Caco-2 (cell line): ENCODE measurements at regions not wholly inside any gene's neighbourhood (a gene's known extent, or its start where the extent isn't known, plus 50 kb on each side); places are given as distances from the start of the nearest gene placed in this dataset.

ENCODE experiments used
- BruUV-seq: library from RNA; stranded (reverse); fragments of 400-500 nt; replicated peaks from 2 replicates; lab custom pipeline; 2021; lab: Mats Ljungman, UMichigan
- CTCF ChIA-PET: fragments of 300-600 bp; sonication (Branson Sonifier 250); formaldehyde crosslinking; loops from one replicate; lab custom pipeline; 2022; ENCODE audit warnings: antibody characterized with exemption; lab: Charles Lee
- POLR2A ChIA-PET: fragments of 300-600 bp; sonication (Branson Sonifier 250); formaldehyde crosslinking; loops from one replicate; lab custom pipeline; 2022; ENCODE audit warnings: antibody characterized with exemption; lab: Charles Lee
- DNase-seq, 2 experiments: peaks; one replicate each; pipeline versions ENCODE4 v3.0.0 to v3.0.0-alpha.2; 2020 to 2022
- H3K27me3 ChIP-seq: replicated peaks from 2 replicates; pipeline ENCODE4 v1.6.0; 2011; ENCODE audit warnings: low read length; ENCODE audit not compliant: control insufficient read depth, insufficient read depth
- H3K36me3 ChIP-seq: 2 replicates; pipeline ENCODE4 v1.5.1; 2011; ENCODE audit warnings: low read length; ENCODE audit not compliant: control insufficient read depth, insufficient read depth
- H3K4me1 ChIP-seq: fragments of 250-450 bp; sonication (Bioruptor Pico); 2 replicates; pipeline ENCODE4 v1.5.1; 2020; ENCODE audit warnings: mild to moderate bottlenecking
- H3K4me3 ChIP-seq: 2 replicates; pipeline ENCODE4 v1.5.1; 2011; ENCODE audit warnings: low read depth, mild to moderate bottlenecking, control low read depth, low read length
- H3K9me3 ChIP-seq: fragments of 250-450 bp; sonication (Bioruptor Pico); 2 replicates; pipeline ENCODE4 v1.5.1; 2020; ENCODE audit warnings: mild to moderate bottlenecking, moderate library complexity
- H3K27ac Mint-ChIP-seq: one replicate; pipeline ENCODE4 v1.8.0; 2022; ENCODE audit warnings: mixed read lengths; ENCODE audit not compliant: unreplicated experiment
- H3K27me3 Mint-ChIP-seq: one replicate; pipeline ENCODE4 v1.8.0; 2022; ENCODE audit warnings: mixed read lengths; ENCODE audit not compliant: insufficient read depth, unreplicated experiment
- H3K36me3 Mint-ChIP-seq: one replicate; pipeline ENCODE4 v1.8.0; 2022; ENCODE audit warnings: mild to moderate bottlenecking, mixed read lengths; ENCODE audit not compliant: insufficient read depth, unreplicated experiment
- H3K4me1 Mint-ChIP-seq: one replicate; pipeline ENCODE4 v1.8.0; 2022; ENCODE audit warnings: low read depth, mixed read lengths; ENCODE audit not compliant: unreplicated experiment
- H3K4me3 Mint-ChIP-seq: one replicate; pipeline ENCODE4 v1.8.0; 2022; ENCODE audit warnings: mild to moderate bottlenecking, moderate library complexity, mixed read lengths; ENCODE audit not compliant: unreplicated experiment
- H3K9me3 Mint-ChIP-seq: one replicate; pipeline ENCODE4 v1.8.0; 2022; ENCODE audit warnings: mixed read lengths; ENCODE audit not compliant: unreplicated experiment
- intact Hi-C: fragments of 100-400 bp; cut with micrococcal nuclease; formaldehyde crosslinking; loops from one replicate; pipeline ENCODE4 v1.10.0; 2022; ENCODE audit not compliant: unreplicated experiment
- TF ChIP-seq, protein P1 (sequence below), 2 experiments: fragments of 200-600 bp in 1 of 2; IDR thresholded peaks; 1 replicate in 1 of 2; 2 replicates in 1 of 2; pipeline versions ENCODE4 v1.5.1 to v1.8.0; 2011 to 2022; ENCODE audit warnings: antibody characterized with exemption in 1 of 2, control low read depth in 1 of 2, inconsistent platforms in 1 of 2, low read depth in 1 of 2, low read length in 1 of 2, mild to moderate bottlenecking in 1 of 2, moderate library complexity in 1 of 2; ENCODE audit not compliant: insufficient read depth in 1 of 2, severe bottlenecking in 1 of 2, unreplicated experiment in 1 of 2

DNA sequence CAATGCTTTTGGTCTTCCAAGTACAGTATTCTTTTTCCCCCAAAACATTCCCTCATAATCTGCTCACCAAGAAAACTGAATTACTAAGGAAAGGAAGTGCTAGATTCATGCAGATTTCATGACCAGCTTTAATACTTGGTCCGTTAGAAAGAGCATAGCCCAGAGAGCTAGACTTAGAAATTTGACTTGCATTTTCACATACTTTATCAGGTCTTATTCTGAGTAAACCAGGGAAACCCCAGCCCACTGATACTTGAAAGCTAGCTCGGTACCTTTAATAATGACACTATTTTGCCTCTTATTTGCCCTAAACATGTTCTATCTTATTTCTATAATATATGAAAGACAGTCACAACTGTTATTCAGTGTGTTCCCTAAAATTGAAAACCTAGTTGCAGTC, 204.5 kb downstream of the TTLL7 start:
- ChIA-PET POLR2A (no interaction called here), CTCF (no interaction called here)
- Histone ChIP-seq H3K9me3 (no peaks in the 10 kb centered on the region), H3K4me1 (no peaks in the 10 kb centered on the region), H3K4me3 (no peak overlapping the region), H3K36me3 (no peaks in the 10 kb centered on the region), H3K27me3 (no peaks in the 10 kb centered on the region)
- intact Hi-C loops: no loop called here
- TF ChIP-seq, protein P1, sequence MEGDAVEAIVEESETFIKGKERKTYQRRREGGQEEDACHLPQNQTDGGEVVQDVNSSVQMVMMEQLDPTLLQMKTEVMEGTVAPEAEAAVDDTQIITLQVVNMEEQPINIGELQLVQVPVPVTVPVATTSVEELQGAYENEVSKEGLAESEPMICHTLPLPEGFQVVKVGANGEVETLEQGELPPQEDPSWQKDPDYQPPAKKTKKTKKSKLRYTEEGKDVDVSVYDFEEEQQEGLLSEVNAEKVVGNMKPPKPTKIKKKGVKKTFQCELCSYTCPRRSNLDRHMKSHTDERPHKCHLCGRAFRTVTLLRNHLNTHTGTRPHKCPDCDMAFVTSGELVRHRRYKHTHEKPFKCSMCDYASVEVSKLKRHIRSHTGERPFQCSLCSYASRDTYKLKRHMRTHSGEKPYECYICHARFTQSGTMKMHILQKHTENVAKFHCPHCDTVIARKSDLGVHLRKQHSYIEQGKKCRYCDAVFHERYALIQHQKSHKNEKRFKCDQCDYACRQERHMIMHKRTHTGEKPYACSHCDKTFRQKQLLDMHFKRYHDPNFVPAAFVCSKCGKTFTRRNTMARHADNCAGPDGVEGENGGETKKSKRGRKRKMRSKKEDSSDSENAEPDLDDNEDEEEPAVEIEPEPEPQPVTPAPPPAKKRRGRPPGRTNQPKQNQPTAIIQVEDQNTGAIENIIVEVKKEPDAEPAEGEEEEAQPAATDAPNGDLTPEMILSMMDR (IDR thresholded peaks at IDR 0.05; ENCODE audit: insufficient read depth in 1 of 2, low read depth in 1 of 2, low read length in 1 of 2, severe bottlenecking in 1 of 2, unreplicated experiment in 1 of 2): no peak
- no peaks in the 10 kb centered on the region for H3K36me3 Mint-ChIP-seq
- no TSS peak for BruUV-seq
- DNase-seq: no peak
- no peak overlapping the region for H3K4me3 Mint-ChIP-seq
- H3K27ac Mint-ChIP-seq: no peak overlapping the region
- no peaks in the 10 kb centered on the region for H3K27me3 Mint-ChIP-seq
- no peaks in the 10 kb centered on the region for H3K4me1 Mint-ChIP-seq
- H3K9me3 Mint-ChIP-seq: no peaks in the 10 kb centered on the region

GRCh38 chr1:83791821-83792437, 207.0 kb downstream of the TTLL7 start:
- no peak overlapping the region for H3K4me3 Mint-ChIP-seq
- Histone ChIP-seq H3K36me3 (no peaks in the 10 kb centered on the region), H3K4me1 (no peaks in the 10 kb centered on the region), H3K27me3 (no peaks in the 10 kb centered on the region), H3K9me3 (no peaks in the 10 kb centered on the region), H3K4me3 (no peak overlapping the region)
- H3K4me1 Mint-ChIP-seq: no peaks in the 10 kb centered on the region
- H3K27ac Mint-ChIP-seq: no peak overlapping the region
- ChIA-PET POLR2A (no interaction called here), CTCF (no interaction called here)
- no peak for DNase-seq
- H3K9me3 Mint-ChIP-seq: no peaks in the 10 kb centered on the region
- H3K27me3 Mint-ChIP-seq: no peaks in the 10 kb centered on the region
- H3K36me3 Mint-ChIP-seq: no peaks in the 10 kb centered on the region
- no TSS peak for BruUV-seq
- intact Hi-C loops: no loop called here
- TF ChIP-seq, protein P1 (IDR thresholded peaks at IDR 0.05; ENCODE audit: insufficient read depth in 1 of 2, low read depth in 1 of 2, low read length in 1 of 2, severe bottlenecking in 1 of 2, unreplicated experiment in 1 of 2): no peak

DNA sequence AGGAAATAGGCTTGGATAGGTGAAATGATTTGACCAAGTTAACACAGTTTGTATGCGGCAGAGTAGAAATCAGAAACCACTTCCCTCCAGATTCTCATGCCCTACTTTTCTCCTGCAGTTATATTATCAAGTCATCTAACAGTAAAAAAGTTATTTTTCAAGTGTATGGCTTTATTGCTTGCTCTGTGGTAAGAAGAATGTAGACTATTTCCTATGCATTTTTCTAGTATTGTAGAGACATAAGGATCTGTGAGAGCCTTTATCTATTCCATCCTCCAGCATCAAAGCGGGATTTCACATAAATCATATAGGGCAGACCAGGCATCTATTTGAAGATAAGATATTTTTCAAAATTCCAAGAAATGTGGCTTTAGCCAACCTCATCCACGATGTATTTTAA, 208.5 kb downstream of the TTLL7 start:
- intact Hi-C loops: no loop called here
- CTCF ChIA-PET: no interaction called here

More for the DNA sequence above, 208.5 kb downstream of the TTLL7 start:
- H3K4me3 ChIP-seq: no peak overlapping the region
- TF ChIP-seq, protein P1 (IDR thresholded peaks at IDR 0.05; ENCODE audit: insufficient read depth in 1 of 2, low read depth in 1 of 2, low read length in 1 of 2, severe bottlenecking in 1 of 2, unreplicated experiment in 1 of 2): no peak
- no peaks in the 10 kb centered on the region for H3K4me1 ChIP-seq
- Mint-ChIP-seq H3K27ac (no peak overlapping the region), H3K36me3 (no peaks in the 10 kb centered on the region), H3K4me1 (no peaks in the 10 kb centered on the region), H3K27me3 (no peaks in the 10 kb centered on the region), H3K9me3 (no peaks in the 10 kb centered on the region), H3K4me3 (no peak overlapping the region)
- no peaks in the 10 kb centered on the region for H3K36me3 ChIP-seq
- POLR2A ChIA-PET: no interaction called here
- H3K27me3 ChIP-seq: no peaks in the 10 kb centered on the region
- H3K9me3 ChIP-seq: no peaks in the 10 kb centered on the region
- no peak for DNase-seq
- no TSS peak for BruUV-seq
